GM12878 (cell line): ENCODE measurements at regions not wholly inside any gene's neighbourhood (a gene's known extent, or its start where the extent isn't known, plus 50 kb on each side); places are given as distances from the start of the nearest gene placed in this dataset.

Experiments used
- ATAC-seq: fragments of 200-7000 bp; cut with Tn5 transposase; 3 replicates; pipeline ENCODE4 v1.9.1; 2020; ENCODE audit warnings: mild to moderate bottlenecking, moderate library complexity
- BruUV-seq: library from RNA; stranded (reverse); fragments of 400-500 nt; replicated peaks from 2 replicates; lab custom pipeline; 2021; lab: Mats Ljungman, UMichigan
- CTCF ChIA-PET: fragments of 300-600 bp; sonication (Branson Sonifier 250); formaldehyde crosslinking; extraction: SDS; loops from one replicate; lab custom pipeline; 2021; ENCODE audit warnings: inconsistent platforms; lab: Yijun Ruan, JAX
- POLR2A ChIA-PET: fragments of 350-600 bp; formaldehyde crosslinking; extraction: SDS; loops from one replicate; lab custom pipeline; 2021; ENCODE audit warnings: inconsistent platforms; lab: Charles Lee
- RAD21 ChIA-PET: fragments of 300-600 bp; sonication (Branson Sonifier 250); formaldehyde crosslinking; loops from one replicate; lab custom pipeline; 2023; ENCODE audit warnings: antibody characterized with exemption; ENCODE audit not compliant: unreplicated experiment; lab: Charles Lee
- SMC1A ChIA-PET: fragments of 300-600 bp; sonication (Branson Sonifier 250); formaldehyde crosslinking; loops from one replicate; lab custom pipeline; 2023; ENCODE audit not compliant: unreplicated experiment, uncharacterized antibody; lab: Charles Lee
- DNase-seq: peaks from one replicate; pipeline ENCODE4 v3.0.0-alpha.2; 2011; ENCODE audit warnings: low read depth, low spot score
- FAIRE-seq: peaks from 3 replicates; lab custom pipeline; 2011; peaks lifted over from hg19 to GRCh38; lab: Jason Lieb, UNC
- H2AFZ ChIP-seq: 2 replicates; pipeline ENCODE4 v1.6.0; 2011; ENCODE audit warnings: low read depth, low read length, control low read depth; ENCODE audit not compliant: control insufficient read depth
- H3K27ac ChIP-seq: 2 replicates; pipeline ENCODE4 v1.5.1; 2011; ENCODE audit warnings: control low read depth; ENCODE audit not compliant: control insufficient read depth, insufficient read depth
- H3K27me3 ChIP-seq, 2 experiments: replicated peaks in 1 of 2; 2 replicates each; pipeline versions ENCODE4 v1.6.0 to v1.6.1; 2011; ENCODE audit warnings: low read length in 1 of 2; ENCODE audit not compliant: control insufficient read depth in 2 of 2, insufficient read depth in 2 of 2
- H3K36me3 ChIP-seq, 2 experiments: 2 replicates each; pipeline ENCODE4 v1.5.1; 2011; ENCODE audit warnings: low read length in 1 of 2; ENCODE audit not compliant: control insufficient read depth in 2 of 2, insufficient read depth in 2 of 2
- H3K4me1 ChIP-seq: 2 replicates; pipeline ENCODE4 v1.6.1; 2011; ENCODE audit warnings: mild to moderate bottlenecking, low read length, moderate library complexity, mixed read lengths; ENCODE audit not compliant: control insufficient read depth, insufficient read depth
- H3K4me2 ChIP-seq: 2 replicates; pipeline ENCODE4 v1.6.0; 2011; ENCODE audit warnings: control low read depth; ENCODE audit not compliant: control insufficient read depth, insufficient read depth
- H3K4me3 ChIP-seq: fragments of 200-600 bp; sonication (generic); 2 replicates; pipeline ENCODE4 v1.5.1; 2016
- H3K79me2 ChIP-seq: 2 replicates; pipeline ENCODE4 v1.6.0; 2011; ENCODE audit warnings: low read length; ENCODE audit not compliant: control insufficient read depth, insufficient read depth
- H3K9ac ChIP-seq: 2 replicates; pipeline ENCODE4 v1.8.0; 2011; ENCODE audit warnings: low read length, control low read depth, mixed read lengths; ENCODE audit not compliant: control insufficient read depth, insufficient read depth
- H3K9me3 ChIP-seq: replicated peaks from 3 replicates; pipeline ENCODE4 v1.5.1; 2011; ENCODE audit warnings: mild to moderate bottlenecking, low read length; ENCODE audit not compliant: control insufficient read depth, insufficient read depth
- H4K20me1 ChIP-seq: 2 replicates; pipeline ENCODE4 v1.6.0; 2011; ENCODE audit not compliant: control insufficient read depth, insufficient read depth
- ATF3 ChIP-seq: IDR thresholded peaks from 2 replicates; pipeline ENCODE4 v1.6.1; 2011; ENCODE audit warnings: low read depth, mild to moderate bottlenecking, low read length, moderate library complexity, borderline replicate concordance; ENCODE audit errors: extremely low read depth
- BCL11A ChIP-seq: IDR thresholded peaks from 2 replicates; pipeline ENCODE4 v1.6.1; 2011; ENCODE audit warnings: low read depth, low read length
- CBFB ChIP-seq: IDR thresholded peaks from 2 replicates; pipeline ENCODE4 v1.6.1; 2016; ENCODE audit warnings: antibody characterized with exemption, low read depth
- DPF2 ChIP-seq: fragments of 450-650 bp; IDR thresholded peaks from 2 replicates; pipeline ENCODE4 v1.6.1; 2017; ENCODE audit warnings: mild to moderate bottlenecking
- NFYA ChIP-seq: IDR thresholded peaks from 2 replicates; pipeline ENCODE4 v1.6.1; 2011; ENCODE audit warnings: low read depth, mild to moderate bottlenecking, low read length, improper control_type of control experiment, borderline replicate concordance
- SMARCA5 ChIP-seq: fragments of 450-650 bp; IDR thresholded peaks from 2 replicates; pipeline ENCODE4 v1.6.1; 2017; ENCODE audit warnings: mild to moderate bottlenecking
- SP1 ChIP-seq: IDR thresholded peaks from one replicate; pipeline ENCODE4 v1.6.1; 2011; ENCODE audit warnings: low read depth, low read length
- STAT3 ChIP-seq: IDR thresholded peaks from 2 replicates; pipeline ENCODE4 v1.6.1; 2011; ENCODE audit warnings: low read depth, low read length, improper control_type of control experiment
- TCF7 ChIP-seq: IDR thresholded peaks from 2 replicates; pipeline ENCODE4 v1.6.1; 2014; ENCODE audit warnings: antibody characterized with exemption, borderline replicate concordance
- WRNIP1 ChIP-seq: IDR thresholded peaks from 2 replicates; pipeline ENCODE4 v1.6.1; 2011; ENCODE audit warnings: low read depth, low read length, improper control_type of control experiment, borderline replicate concordance
- ZBTB40 ChIP-seq: fragments of 450-650 bp; IDR thresholded peaks from 2 replicates; pipeline ENCODE4 v1.6.1; 2016; ENCODE audit warnings: mild to moderate bottlenecking, moderate library complexity, borderline replicate concordance
- ZZZ3 ChIP-seq: IDR thresholded peaks from 2 replicates; pipeline ENCODE4 v1.6.1; 2011; ENCODE audit warnings: low read depth; ENCODE audit not compliant: control insufficient read depth, insufficient read length
- WGBS: methylation state at CpG from one replicate; pipeline ENCODE4 v1.1.6; 2016; ENCODE audit warnings: low lambda C conversion rate; ENCODE audit not compliant: insufficient replicate concordance, insufficient coverage; ENCODE audit errors: missing lambda C conversion rate; 5-methylcytosine and 5-hydroxymethylcytosine counted together
- in situ Hi-C: fragments of 300-500 bp; cut with MboI; formaldehyde crosslinking; loops from 9 replicates; pipeline ENCODE4 v1.14.3; 2018; ENCODE audit warnings: mixed read lengths
- intact Hi-C: fragments of 100-400 bp; cut with micrococcal nuclease; formaldehyde crosslinking; loops from one replicate; pipeline ENCODE4 v1.14.2; 2022; ENCODE audit not compliant: unreplicated experiment

DNA sequence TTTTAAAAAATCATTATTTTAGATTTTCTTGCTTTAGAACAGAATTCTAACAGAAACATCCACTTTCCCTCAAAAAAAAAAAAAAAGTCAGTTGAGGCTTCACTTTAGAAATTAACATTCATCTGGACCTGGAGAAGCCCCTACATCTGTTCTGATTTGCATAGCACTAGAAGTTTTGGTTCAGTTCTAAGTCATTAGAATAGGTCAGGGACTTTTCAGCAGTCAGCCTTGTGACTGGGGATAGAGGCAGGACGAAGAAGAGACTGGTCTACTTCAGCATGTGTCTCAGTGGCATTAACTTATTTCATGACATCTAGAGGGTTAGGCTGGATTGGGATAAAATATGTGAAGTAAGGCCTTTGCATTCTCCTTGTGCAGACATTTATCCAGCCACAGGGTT is 215.8 kb upstream of the DAB2 start:
- in situ Hi-C loops (no loop called here), intact Hi-C loops (no loop called here)
- POLR2A ChIA-PET = no interaction called here
- CTCF ChIA-PET = no interaction called here
- Histone ChIP-seq H4K20me1 (no peaks in the 10 kb centered on the region), H3K9me3 (no peaks in the 10 kb centered on the region), H3K27me3 (no peaks in the 10 kb centered on the region), H3K36me3 (no peaks in the 10 kb centered on the region), H3K4me1 (no peaks in the 10 kb centered on the region), H2AFZ (no peak overlapping the region), H3K27ac (no peak overlapping the region), H3K4me2 (no peak overlapping the region), H3K9ac (no peak overlapping the region), H3K79me2 (no peaks in the 10 kb centered on the region), H3K4me3 (no peak overlapping the region)
- ATAC-seq (peak; percentile 83), FAIRE-seq (no peak), DNase-seq (no peak)
- RAD21 ChIA-PET = no interaction called here
- BruUV-seq = no TSS peak
- SMC1A ChIA-PET = no interaction called here
- whole genome bisulfite sequencing = 0% methylated on average over 1 of the region's 1 CpG
- TF ChIP-seq ATF3 (no peak), ZZZ3 (no peak), CBFB (no peak), DPF2 (no peak), SP1 (no peak)

DNA sequence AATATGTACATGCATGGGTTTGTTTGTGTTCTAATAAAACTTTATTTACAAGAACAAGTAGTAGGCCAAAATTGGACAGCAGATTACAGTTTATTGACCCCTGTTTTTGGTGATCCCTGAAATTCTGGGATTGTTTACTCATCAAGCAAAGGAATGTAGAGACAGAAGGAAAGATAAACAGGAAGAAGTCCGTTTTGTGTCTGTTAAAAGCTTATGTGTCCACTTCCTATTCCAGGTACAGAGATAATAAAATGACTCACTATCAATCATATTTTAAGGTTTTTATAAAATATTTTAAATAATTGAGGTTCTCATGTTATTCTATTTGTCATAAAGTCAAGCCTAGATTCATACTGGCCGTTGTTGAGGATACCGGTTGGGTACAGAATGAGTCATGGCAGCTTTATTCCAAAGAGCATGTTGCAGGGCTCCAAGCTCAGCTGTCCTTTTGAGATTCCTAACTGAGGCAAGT is 214.9 kb upstream of the DAB2 start:
- FAIRE-seq (no peak), ATAC-seq (no peak), DNase-seq (no peak)
- BruUV-seq = no TSS peak
- Histone ChIP-seq H2AFZ (no peak overlapping the region), H3K79me2 (no peaks in the 10 kb centered on the region), H3K27ac (no peak overlapping the region), H3K36me3 (no peaks in the 10 kb centered on the region), H3K9me3 (no peaks in the 10 kb centered on the region), H3K4me2 (no peak overlapping the region), H3K27me3 (no peaks in the 10 kb centered on the region), H4K20me1 (no peaks in the 10 kb centered on the region), H3K4me3 (no peak overlapping the region), H3K9ac (no peak overlapping the region), H3K4me1 (no peaks in the 10 kb centered on the region)
- WGBS = 21% methylated on average over 3 of the region's 3 CpGs
- in situ Hi-C loops (no loop called here), intact Hi-C loops (no loop called here)
- RAD21 ChIA-PET = no interaction called here
- CTCF ChIA-PET = no interaction called here
- POLR2A ChIA-PET = no interaction called here
- TF ChIP-seq TCF7 = no peak
- no peak for TF ChIP-seq BCL11A
- no peak for TF ChIP-seq SMARCA5
- no peak for TF ChIP-seq NFYA
- no peak for TF ChIP-seq STAT3
- peak; percentile 76 for TF ChIP-seq ZBTB40
- TF ChIP-seq WRNIP1 = no peak
- SMC1A ChIA-PET = interaction anchor here (1.2 to 1.3 kb wide), 2 partner anchors 8 to 1884 kb away, joined by 3 to 4 read pairs; no protein-coding TSS in a partner anchor
